ENCODE measurements at regions not wholly inside any gene's neighbourhood (a gene's known extent, or its start where the extent isn't known, plus 50 kb on each side); places are given as distances from the start of the nearest gene placed in this dataset.

DNA sequence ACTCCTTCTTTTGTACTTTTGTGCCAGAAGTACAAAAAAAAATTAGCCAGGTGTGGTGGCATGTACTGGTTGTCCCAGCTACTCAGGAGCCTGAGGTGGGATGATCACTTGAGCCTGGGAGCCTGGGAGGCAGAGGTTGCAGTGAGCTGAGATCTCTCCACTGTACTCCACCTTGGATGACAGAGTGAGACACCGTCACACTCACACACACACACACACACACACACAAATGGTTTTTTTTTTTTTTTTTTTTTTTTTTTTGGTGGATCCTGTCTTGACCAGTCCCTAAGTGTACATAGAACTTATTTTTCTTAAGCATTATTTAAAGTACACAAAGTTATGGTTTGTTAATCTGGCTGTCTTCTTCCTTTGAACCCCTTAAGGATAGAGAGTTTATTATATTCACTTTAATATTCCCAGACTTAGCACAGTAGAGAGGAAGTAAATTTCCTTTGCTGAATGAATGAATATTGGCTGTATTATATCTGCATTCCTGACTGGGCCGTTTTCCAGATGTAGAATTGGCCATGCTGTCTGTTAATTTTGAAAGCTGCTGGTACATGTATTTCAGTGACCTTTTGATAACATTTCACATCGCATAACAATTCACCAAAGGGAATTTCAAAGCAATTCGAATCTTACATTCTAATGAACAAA lies 429.0 kb upstream of the ZNF608 start:
- no peak for DNase-seq
- TF ChIP-seq GATA1 (IDR thresholded peaks at IDR 0.05; ENCODE audit: low read depth, low read length), result no peak
- no peak for TF ChIP-seq POLR2A (IDR thresholded peaks at IDR 0.05; ENCODE audit: low read length)

- no peak for DNase-seq
- TF ChIP-seq GATA1 (IDR thresholded peaks at IDR 0.05; ENCODE audit: low read depth, low read length) (no peak), POLR2A (IDR thresholded peaks at IDR 0.05; ENCODE audit: low read length) (no peak)
Observed at GRCh38 chr5:125176005-125176390, 429.6 kb upstream of the ZNF608 start.

GRCh38 chr5:125177340-125177739 lies 430.9 kb upstream of the ZNF608 start:
- DNase-seq, result no peak
- TF ChIP-seq GATA1 (IDR thresholded peaks at IDR 0.05; ENCODE audit: low read depth, low read length), result no peak

DNA sequence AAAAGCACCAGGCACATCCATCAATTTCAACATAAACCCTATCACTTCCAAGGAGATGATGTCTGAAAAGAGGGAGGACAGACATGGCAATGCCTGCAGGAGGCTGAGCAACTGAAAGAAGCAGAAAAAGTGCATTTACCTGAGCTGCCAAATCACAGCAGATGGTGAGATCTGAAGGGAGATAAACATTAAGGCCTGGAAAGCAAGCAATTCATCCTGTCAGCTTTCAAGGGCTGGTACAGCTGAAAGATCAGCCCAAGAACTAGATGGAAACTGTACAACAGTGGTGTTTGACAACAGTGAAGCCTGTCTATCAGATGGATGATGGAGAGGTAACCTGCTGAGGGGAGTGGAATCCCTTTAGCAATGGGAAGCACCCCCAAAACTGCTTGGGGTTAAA lies 433.2 kb upstream of the ZNF608 start:
- TF ChIP-seq GATA1 (IDR thresholded peaks at IDR 0.05; ENCODE audit: low read depth, low read length) (no peak), POLR2A (IDR thresholded peaks at IDR 0.05; ENCODE audit: low read length) (no peak)
- no peak for DNase-seq

DNA sequence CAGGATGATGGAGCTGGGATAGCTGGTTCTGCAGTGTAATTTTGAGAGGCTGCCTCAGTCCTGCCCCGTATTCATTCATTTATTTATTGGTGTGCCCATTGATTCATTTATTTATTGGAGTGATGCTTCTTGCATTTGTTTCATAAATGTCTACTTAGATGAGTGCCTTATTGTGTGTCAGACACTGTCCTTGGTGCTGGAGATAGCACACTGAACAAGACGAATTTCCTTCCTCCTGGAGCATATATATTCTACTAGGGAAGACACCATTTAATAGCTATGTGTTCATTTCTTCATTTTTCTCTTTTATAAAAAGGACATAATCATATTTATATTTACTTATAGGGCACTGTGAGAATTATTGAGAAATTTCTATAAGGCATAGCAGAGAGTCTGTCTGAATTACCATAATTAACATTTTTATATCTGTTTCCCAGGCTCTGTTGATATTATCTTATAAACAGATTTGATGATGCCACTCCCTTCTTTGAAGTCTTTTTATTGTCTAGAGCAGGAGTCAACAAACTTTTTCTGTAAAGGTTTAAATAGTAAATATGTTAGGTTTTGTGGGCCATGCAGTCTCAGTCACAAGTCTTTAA lies 433.9 kb upstream of the ZNF608 start:
- TF ChIP-seq GATA1 (IDR thresholded peaks at IDR 0.05; ENCODE audit: low read depth, low read length), result no peak
- TF ChIP-seq POLR2A (IDR thresholded peaks at IDR 0.05; ENCODE audit: low read length), result no peak
- DNase-seq, result no peak

DNA sequence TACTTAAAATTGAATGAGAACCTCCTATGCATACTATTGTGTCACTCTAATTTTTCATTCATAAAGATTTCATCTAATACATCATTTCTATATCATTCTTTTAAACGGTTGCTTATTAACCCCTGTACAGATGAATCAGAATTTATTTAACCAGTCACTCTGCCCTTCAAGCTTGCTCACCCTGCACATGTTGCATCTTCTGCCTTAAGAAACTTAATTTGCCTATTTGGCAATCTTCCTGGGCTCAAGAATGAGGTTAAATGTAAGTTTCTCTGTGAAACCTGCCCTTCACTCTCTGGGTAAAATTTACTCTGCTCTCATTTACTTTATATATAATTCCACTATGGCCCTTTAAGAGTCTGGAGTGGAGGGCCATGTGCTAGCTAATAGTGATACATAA lies 434.7 kb upstream of the ZNF608 start:
- no peak for TF ChIP-seq POLR2A (IDR thresholded peaks at IDR 0.05; ENCODE audit: low read length)
- TF ChIP-seq GATA1 (IDR thresholded peaks at IDR 0.05; ENCODE audit: low read depth, low read length), result no peak
- DNase-seq, result no peak

DNA sequence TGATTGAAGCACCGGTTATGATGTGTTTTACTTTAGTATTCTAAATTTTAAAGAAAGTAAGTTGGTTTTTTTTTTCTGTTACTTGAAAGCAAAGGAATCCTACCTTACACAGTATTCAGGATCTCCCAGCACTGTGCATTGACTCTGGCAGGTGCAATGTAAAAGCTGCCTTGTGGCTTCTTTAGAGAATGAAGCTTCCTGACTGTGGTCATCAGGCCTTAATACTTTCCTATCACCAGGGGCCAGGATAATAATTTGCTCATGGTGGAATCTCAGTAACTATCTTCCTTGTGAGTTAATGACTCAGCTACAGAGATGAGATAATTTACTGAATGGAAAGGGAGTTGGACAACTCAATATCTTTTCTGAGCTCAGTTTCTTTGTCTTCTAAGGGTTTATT lies 435.5 kb upstream of the ZNF608 start:
- DNase-seq, result no peak
- no peak for TF ChIP-seq GATA1 (IDR thresholded peaks at IDR 0.05; ENCODE audit: low read depth, low read length)
- TF ChIP-seq POLR2A (IDR thresholded peaks at IDR 0.05; ENCODE audit: low read length), result no peak

DNA sequence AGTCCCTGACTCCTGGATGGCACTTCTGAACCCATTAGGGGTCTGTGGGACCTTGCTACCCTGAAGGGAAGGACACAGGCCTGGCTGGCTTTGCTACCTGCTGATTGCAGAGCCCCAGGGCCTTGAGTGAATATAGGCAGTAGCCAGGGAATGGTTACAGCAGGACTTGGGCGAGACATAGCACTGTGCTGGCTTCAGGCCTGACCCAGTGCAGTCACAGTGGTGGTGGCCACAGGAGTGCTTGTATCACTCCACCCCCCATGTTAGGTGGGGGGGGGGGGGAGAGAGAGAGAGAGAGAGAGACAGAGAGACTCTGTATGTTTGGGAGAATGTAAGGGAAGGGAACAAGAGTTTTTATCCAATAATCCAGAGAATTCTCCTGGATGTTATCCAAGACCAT lies 439.3 kb upstream of the ZNF608 start:
- TF ChIP-seq GATA1 (IDR thresholded peaks at IDR 0.05; ENCODE audit: low read depth, low read length) (no peak), POLR2A (IDR thresholded peaks at IDR 0.05; ENCODE audit: low read length) (no peak)
- no peak for DNase-seq

DNA sequence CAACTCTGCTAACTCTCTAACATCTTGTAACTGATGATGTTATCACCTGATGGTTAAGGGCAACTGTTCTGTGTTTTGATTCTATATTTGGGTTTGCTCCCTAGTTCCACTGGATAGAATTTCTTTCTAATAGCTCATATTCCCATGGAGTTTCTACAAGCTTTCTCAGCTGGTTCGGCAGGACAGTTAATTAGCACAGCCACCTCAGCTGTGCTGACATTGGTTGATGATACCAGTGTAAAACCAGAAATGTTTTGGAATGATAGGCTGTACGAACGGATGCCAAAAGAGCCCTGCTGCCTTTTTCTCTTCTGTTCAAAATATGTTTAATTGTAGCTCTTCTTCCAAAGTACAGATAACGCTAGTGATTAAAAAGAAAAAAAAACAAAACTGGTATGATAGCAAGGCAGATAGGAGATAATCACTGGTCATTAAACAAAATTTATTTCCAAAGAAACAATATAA lies 440.5 kb upstream of the ZNF608 start:
- DNase-seq, result no peak

DNA sequence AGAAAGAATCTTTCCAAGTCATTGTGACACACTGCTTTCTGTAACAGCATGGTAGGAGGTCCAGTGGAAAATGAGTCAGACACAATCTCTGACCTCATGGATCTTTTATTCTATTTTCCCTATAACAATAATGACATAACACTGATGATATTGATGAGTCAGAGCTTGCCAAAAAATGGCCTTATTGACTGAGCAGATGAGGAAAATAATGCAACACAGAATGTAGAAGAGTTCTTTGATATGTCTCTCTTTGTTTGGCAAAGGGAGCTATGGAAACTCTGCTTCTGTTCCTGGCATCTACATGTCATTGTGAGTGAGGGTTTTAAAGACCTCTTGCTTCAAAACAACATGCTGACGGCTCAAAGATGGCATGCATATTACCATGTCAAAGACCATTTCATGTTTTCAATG lies 443.1 kb upstream of the ZNF608 start:
- TF ChIP-seq GATA1 (IDR thresholded peaks at IDR 0.05; ENCODE audit: low read depth, low read length) (no peak), POLR2A (IDR thresholded peaks at IDR 0.05; ENCODE audit: low read length) (no peak)
- DNase-seq, result no peak

More for the DNA sequence above, 440.5 kb upstream of the ZNF608 start:
- TF ChIP-seq GATA1 (IDR thresholded peaks at IDR 0.05; ENCODE audit: low read depth, low read length) (no peak), POLR2A (IDR thresholded peaks at IDR 0.05; ENCODE audit: low read length) (no peak)

DNA sequence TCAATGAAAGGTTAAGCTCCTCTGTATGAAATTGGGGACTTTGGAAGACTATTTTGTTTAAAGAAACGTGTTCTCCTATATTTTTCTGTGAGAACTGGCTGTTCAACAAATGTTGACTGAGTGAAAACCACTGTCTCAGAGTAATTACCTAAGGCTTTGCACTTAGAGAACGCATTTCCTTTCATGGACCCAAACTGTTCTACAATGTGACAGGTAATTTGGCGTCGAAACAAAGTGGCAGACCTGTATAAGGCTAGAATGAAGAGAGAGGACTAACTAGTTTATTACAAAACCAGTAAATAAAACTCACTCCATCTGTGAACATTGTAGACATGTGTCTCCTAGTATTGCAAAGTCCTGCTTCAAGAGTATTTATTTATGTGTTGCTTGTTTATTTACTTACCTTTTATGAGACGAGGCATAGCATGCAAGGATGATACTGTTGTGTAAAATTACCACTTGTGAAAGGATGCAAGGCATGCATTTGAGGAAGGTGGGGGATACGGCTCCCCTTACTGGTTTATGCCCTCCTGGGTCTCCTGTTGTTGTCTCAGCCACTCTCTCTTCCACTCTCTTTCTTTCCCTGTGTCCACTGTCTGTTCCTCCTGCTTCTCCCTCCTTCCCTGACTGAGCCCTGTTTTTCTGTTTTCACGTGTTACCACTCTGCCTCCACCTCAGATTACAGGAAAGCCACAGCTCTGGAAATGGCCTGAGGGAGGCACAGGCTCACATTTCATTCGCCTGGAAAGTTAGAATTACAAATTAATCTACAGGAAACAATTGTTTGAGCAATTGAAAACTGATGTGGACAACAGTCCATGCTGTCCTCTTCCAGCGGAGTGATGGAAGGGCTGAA lies 444.0 kb upstream of the ZNF608 start:
- no peak for DNase-seq

GRCh38 chr5:125194883-125195282 lies 448.4 kb upstream of the ZNF608 start:
- TF ChIP-seq GATA1 (IDR thresholded peaks at IDR 0.05; ENCODE audit: low read depth, low read length) (no peak), POLR2A (IDR thresholded peaks at IDR 0.05; ENCODE audit: low read length) (no peak)

More for the DNA sequence above, 444.0 kb upstream of the ZNF608 start:
- TF ChIP-seq POLR2A (IDR thresholded peaks at IDR 0.05; ENCODE audit: low read length) (no peak), GATA1 (IDR thresholded peaks at IDR 0.05; ENCODE audit: low read depth, low read length) (no peak)

GRCh38 chr5:125196481-125197111 lies 450.2 kb upstream of the ZNF608 start:
- no peak for DNase-seq
- TF ChIP-seq POLR2A (IDR thresholded peaks at IDR 0.05; ENCODE audit: low read length) (no peak), GATA1 (IDR thresholded peaks at IDR 0.05; ENCODE audit: low read depth, low read length) (no peak)

More at GRCh38 chr5:125194883-125195282, 448.4 kb upstream of the ZNF608 start:
- no peak for DNase-seq

- TF ChIP-seq GATA1 (IDR thresholded peaks at IDR 0.05; ENCODE audit: low read depth, low read length) (no peak), POLR2A (IDR thresholded peaks at IDR 0.05; ENCODE audit: low read length) (no peak)
- DNase-seq, result peak; percentile 3 to 51
Observed at GRCh38 chr5:125197321-125197720, 450.9 kb upstream of the ZNF608 start.

All from erythroblast (primary cell).